Vagina (tissue), 2 donors: ENCODE measurements at regions not wholly inside any gene's neighbourhood (a gene's known extent, or its start where the extent isn't known, plus 50 kb on each side); places are given as distances from the start of the nearest gene placed in this dataset.

Source experiments
- DNase-seq, 2 donors: peaks; one replicate each; pipeline ENCODE4 v3.0.0-alpha.2; 2017; ENCODE audit errors: extremely low spot score in 2 of 2
- H3K27ac ChIP-seq: fragments of 200-600 bp; sonication (generic); one replicate; pipeline ENCODE4 v1.5.1; 2019
- H3K27me3 ChIP-seq: fragments of 200-600 bp; sonication (generic); one replicate; pipeline ENCODE4 v1.5.1; 2019
- H3K36me3 ChIP-seq, 2 donors: fragments of 200-600 bp; sonication (generic); one replicate each; pipeline ENCODE4 v1.5.1; 2017 to 2019
- H3K4me1 ChIP-seq: fragments of 200-600 bp; sonication (generic); one replicate; pipeline ENCODE4 v1.5.1; 2019
- H3K4me3 ChIP-seq, 2 donors: fragments of 200-600 bp; sonication (generic); 1 replicate in 1 of 2; 2 replicates in 1 of 2; pipeline ENCODE4 v1.5.1; 2016 to 2019
- H3K9me3 ChIP-seq: fragments of 200-600 bp; sonication (generic); one replicate; pipeline ENCODE4 v1.5.1; 2019
- POLR2A ChIP-seq, 2 donors: fragments of 450-650 bp; IDR thresholded peaks; one replicate each; pipeline ENCODE4 v1.6.1; 2017; ENCODE audit warnings: antibody characterized with exemption in 2 of 2, mild to moderate bottlenecking in 2 of 2, moderate library complexity in 2 of 2
- POLR2AphosphoS5 ChIP-seq, 2 donors: sonication (generic); formaldehyde crosslinking; IDR thresholded peaks; one replicate each; pipeline ENCODE4 v1.9.0; 2017; ENCODE audit warnings: antibody characterized with exemption in 2 of 2, mild to moderate bottlenecking in 2 of 2, low read depth in 1 of 2; ENCODE audit not compliant: insufficient read depth in 1 of 2
- intact Hi-C: fragments of 100-400 bp; cut with DNase I; formaldehyde crosslinking; loops from one replicate; pipeline ENCODE4 v1.15.1; 2023
- TF ChIP-seq, protein P1 (sequence below), 3 experiments: fragments of 450-650 bp in 2 of 3; fragments of 200-600 bp in 1 of 3; sonication (generic) in 1 of 3; IDR thresholded peaks; one replicate each; pipeline ENCODE4 v1.5.1; 2017 to 2019; ENCODE audit warnings: antibody characterized with exemption in 3 of 3, mild to moderate bottlenecking in 2 of 3, moderate library complexity in 2 of 3

DNA sequence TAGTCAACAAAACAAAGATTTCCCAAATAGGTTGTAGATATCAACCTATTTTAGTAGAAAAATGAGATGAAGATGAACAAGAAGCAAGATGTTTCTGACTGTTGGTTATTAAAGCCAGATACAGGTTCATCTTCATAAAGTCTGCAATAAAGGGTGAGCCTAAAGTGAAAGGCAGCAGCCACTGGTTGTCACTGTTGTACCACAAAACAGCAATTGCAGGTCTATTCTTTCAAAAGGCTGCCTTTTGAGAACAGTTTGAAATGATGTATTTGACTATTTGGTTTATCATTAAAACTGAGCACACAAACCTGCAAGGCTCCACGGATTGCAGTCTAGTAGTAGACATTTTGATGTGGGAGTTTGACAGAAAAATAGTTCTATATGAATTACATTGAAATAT, 543.4 kb downstream of the GBE1 start:
- Histone ChIP-seq H3K27me3 (no peaks in the 10 kb centered on the region), H3K4me3 (no peak overlapping the region), H3K36me3 (no peaks in the 10 kb centered on the region), H3K27ac (no peak overlapping the region), H3K4me1 (no peaks in the 10 kb centered on the region), H3K9me3 (no peaks in the 10 kb centered on the region)
- TF ChIP-seq POLR2AphosphoS5 (IDR thresholded peaks at IDR 0.05; ENCODE audit: insufficient read depth in 1 of 2, low read depth in 1 of 2) (no peak), POLR2A (IDR thresholded peaks at IDR 0.05) (no peak)
- TF ChIP-seq, protein P1, sequence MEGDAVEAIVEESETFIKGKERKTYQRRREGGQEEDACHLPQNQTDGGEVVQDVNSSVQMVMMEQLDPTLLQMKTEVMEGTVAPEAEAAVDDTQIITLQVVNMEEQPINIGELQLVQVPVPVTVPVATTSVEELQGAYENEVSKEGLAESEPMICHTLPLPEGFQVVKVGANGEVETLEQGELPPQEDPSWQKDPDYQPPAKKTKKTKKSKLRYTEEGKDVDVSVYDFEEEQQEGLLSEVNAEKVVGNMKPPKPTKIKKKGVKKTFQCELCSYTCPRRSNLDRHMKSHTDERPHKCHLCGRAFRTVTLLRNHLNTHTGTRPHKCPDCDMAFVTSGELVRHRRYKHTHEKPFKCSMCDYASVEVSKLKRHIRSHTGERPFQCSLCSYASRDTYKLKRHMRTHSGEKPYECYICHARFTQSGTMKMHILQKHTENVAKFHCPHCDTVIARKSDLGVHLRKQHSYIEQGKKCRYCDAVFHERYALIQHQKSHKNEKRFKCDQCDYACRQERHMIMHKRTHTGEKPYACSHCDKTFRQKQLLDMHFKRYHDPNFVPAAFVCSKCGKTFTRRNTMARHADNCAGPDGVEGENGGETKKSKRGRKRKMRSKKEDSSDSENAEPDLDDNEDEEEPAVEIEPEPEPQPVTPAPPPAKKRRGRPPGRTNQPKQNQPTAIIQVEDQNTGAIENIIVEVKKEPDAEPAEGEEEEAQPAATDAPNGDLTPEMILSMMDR (IDR thresholded peaks at IDR 0.05): no peak
- DNase-seq: no peak
- intact Hi-C loops: no loop called here

DNA sequence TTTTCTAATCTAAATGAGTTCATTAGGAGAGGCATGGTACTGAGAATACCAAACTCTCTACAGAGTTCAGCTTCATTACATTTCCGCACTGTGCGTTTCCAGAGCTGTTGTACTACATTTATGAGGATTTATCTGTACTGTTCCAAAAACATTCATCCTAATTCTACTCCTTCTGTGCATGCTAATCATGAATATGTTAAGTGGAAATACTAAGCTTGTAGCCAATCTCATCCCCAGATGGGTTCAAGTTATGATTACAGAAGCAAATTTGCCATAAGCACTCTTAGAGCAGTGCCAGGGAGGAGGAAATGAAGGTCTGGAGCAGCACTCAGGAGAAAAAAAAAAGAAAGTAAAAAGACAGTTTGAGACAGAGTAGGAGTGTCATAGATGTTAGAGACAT, 544.3 kb downstream of the GBE1 start:
- no peak overlapping the region for H3K27ac ChIP-seq
- H3K27me3 ChIP-seq: no peaks in the 10 kb centered on the region
- no peaks in the 10 kb centered on the region for H3K9me3 ChIP-seq
- TF ChIP-seq POLR2AphosphoS5 (IDR thresholded peaks at IDR 0.05; ENCODE audit: insufficient read depth in 1 of 2, low read depth in 1 of 2) (no peak), POLR2A (IDR thresholded peaks at IDR 0.05) (no peak)
- TF ChIP-seq, protein P1 (IDR thresholded peaks at IDR 0.05): no peak
- intact Hi-C loops: no loop called here
- H3K4me1 ChIP-seq: no peaks in the 10 kb centered on the region
- H3K36me3 ChIP-seq: no peaks in the 10 kb centered on the region
- DNase-seq: no peak
- H3K4me3 ChIP-seq: no peak overlapping the region

DNA sequence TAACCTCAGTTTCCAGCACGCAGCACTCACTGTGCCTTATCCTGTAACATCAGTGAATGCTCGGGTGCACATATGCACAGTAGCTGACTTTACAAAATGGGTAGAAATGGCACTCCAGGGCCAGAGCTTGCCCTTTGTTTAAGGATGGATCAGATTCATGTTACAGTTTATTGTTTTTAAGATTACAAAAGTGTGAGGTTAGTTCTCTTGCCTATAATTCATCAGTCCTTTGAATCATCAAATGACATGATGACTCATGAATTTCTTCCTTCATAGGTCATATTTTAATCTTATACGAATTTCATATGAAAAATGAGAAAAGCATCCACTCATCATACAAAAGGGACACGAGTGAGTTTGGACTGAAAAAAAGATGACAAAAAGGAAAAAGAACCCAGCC, 545.3 kb downstream of the GBE1 start:
- TF ChIP-seq POLR2A (IDR thresholded peaks at IDR 0.05) (no peak), POLR2AphosphoS5 (IDR thresholded peaks at IDR 0.05; ENCODE audit: insufficient read depth in 1 of 2, low read depth in 1 of 2) (no peak)
- TF ChIP-seq, protein P1 (IDR thresholded peaks at IDR 0.05): no peak
- Histone ChIP-seq H3K36me3 (no peaks in the 10 kb centered on the region), H3K27ac (no peak overlapping the region), H3K27me3 (no peaks in the 10 kb centered on the region), H3K4me3 (no peak overlapping the region), H3K9me3 (no peaks in the 10 kb centered on the region), H3K4me1 (no peaks in the 10 kb centered on the region)
- intact Hi-C loops: no loop called here
- no peak for DNase-seq

DNA sequence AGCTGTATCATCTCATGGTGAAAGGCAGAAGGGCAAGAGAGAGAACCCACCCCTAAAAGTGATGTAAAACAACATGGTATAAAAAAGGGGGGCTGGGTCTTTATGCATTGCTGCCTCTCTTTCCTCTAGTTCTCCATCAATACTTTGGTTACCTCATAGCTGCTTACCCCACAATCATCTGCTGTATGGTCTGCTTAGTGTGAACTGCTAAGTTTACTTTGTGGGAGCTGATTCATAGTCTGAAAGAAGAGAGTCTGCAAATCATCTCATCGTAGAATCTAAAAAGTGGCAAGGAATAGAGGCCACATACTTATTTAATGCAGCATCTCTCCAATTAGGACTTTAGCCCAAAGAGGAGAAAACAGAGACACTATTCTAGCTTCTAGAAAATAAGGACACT, 546.8 kb downstream of the GBE1 start:
- H3K4me3 ChIP-seq: no peak overlapping the region
- no peak overlapping the region for H3K27ac ChIP-seq
- TF ChIP-seq POLR2A (IDR thresholded peaks at IDR 0.05) (no peak), POLR2AphosphoS5 (IDR thresholded peaks at IDR 0.05; ENCODE audit: insufficient read depth in 1 of 2, low read depth in 1 of 2) (no peak)
- TF ChIP-seq, protein P1 (IDR thresholded peaks at IDR 0.05): no peak
- intact Hi-C loops: no loop called here
- no peaks in the 10 kb centered on the region for H3K4me1 ChIP-seq
- DNase-seq: no peak
- no peaks in the 10 kb centered on the region for H3K36me3 ChIP-seq
- H3K27me3 ChIP-seq: no peaks in the 10 kb centered on the region
- no peaks in the 10 kb centered on the region for H3K9me3 ChIP-seq

DNA sequence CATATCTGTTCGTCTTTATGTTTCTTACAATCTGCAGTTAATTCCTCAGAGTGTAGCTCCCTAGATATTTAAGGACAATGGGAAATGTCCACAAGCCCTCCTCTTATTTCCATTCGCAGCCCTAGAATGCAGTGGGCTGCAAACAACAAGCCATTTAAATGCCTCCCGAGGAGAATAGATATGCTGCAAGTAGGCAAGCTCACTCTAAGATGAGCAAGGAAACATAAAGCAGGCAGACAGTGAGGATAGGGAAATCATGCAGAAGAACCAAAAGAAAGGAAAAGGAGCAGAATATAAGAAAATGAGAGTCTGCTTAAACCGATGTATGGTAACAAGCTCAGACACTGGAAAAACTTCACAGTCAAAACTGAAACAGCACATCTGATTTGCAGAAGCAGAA, 561.9 kb downstream of the GBE1 start:
- intact Hi-C loops: no loop called here
- no peak for DNase-seq
- Histone ChIP-seq H3K36me3 (no peaks in the 10 kb centered on the region), H3K27me3 (no peaks in the 10 kb centered on the region), H3K4me3 (no peak overlapping the region), H3K27ac (no peak overlapping the region), H3K9me3 (no peaks in the 10 kb centered on the region), H3K4me1 (no peaks in the 10 kb centered on the region)
- no peak for TF ChIP-seq POLR2AphosphoS5 (IDR thresholded peaks at IDR 0.05; ENCODE audit: insufficient read depth in 1 of 2, low read depth in 1 of 2)

DNA sequence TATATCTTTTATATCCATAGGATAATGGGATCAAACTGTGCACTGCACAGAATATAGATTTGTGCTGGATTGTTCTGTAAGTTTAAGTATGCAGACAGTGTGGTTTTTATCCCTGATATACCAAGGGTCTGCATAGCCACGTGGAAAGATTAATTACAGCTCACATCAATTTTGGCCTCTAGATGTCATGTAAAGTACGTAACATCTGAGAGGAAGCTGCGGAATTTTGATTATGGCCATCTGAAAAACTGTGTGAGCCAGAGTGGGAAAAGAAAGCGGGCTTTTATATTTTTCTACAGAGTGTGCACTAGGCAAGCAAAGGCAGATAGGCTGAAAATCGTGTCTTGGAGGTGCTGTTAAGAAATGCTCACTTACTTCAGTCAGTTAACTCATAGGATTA, 562.7 kb downstream of the GBE1 start:
- no peak overlapping the region for H3K27ac ChIP-seq
- no peak overlapping the region for H3K4me3 ChIP-seq
- no peaks in the 10 kb centered on the region for H3K9me3 ChIP-seq
- no peaks in the 10 kb centered on the region for H3K27me3 ChIP-seq
- no peak for TF ChIP-seq POLR2AphosphoS5 (IDR thresholded peaks at IDR 0.05; ENCODE audit: insufficient read depth in 1 of 2, low read depth in 1 of 2)
- no peaks in the 10 kb centered on the region for H3K4me1 ChIP-seq
- no peak for DNase-seq
- no peaks in the 10 kb centered on the region for H3K36me3 ChIP-seq
- intact Hi-C loops: no loop called here
